ENCODE measurements at regions not wholly inside any gene's neighbourhood (a gene's known extent, or its start where the extent isn't known, plus 50 kb on each side); places are given as distances from the start of the nearest gene placed in this dataset.

- no peak for TF ChIP-seq SP1 (IDR thresholded peaks at IDR 0.05)
- no peak for TF ChIP-seq HDGF (IDR thresholded peaks at IDR 0.05; ENCODE audit: borderline replicate concordance)
- TF ChIP-seq LEF1 (IDR thresholded peaks at IDR 0.05; ENCODE audit: borderline replicate concordance), result no peak
- TF ChIP-seq CTBP1 (IDR thresholded peaks at IDR 0.05; ENCODE audit: borderline replicate concordance), result no peak
- no peak for TF ChIP-seq FOXK2 (IDR thresholded peaks at IDR 0.05)
- TF ChIP-seq FOXA1 (IDR thresholded peaks at IDR 0.05), result no peak
- no peak for TF ChIP-seq BHLHE40 (IDR thresholded peaks at IDR 0.05; ENCODE audit: borderline replicate concordance)
- no peak for TF ChIP-seq TARDBP (IDR thresholded peaks at IDR 0.05)
- TF ChIP-seq ZNF384 (IDR thresholded peaks at IDR 0.05), result no peak
- DNase-seq (ENCODE audit: extremely low spot score), result no peak
- ChIA-PET POLR2A (no interaction called here), CTCF (no interaction called here)
These were observed 93.7 kb downstream of the TDRD15 start for GRCh38 chr2:21217442-21217841.

DNA sequence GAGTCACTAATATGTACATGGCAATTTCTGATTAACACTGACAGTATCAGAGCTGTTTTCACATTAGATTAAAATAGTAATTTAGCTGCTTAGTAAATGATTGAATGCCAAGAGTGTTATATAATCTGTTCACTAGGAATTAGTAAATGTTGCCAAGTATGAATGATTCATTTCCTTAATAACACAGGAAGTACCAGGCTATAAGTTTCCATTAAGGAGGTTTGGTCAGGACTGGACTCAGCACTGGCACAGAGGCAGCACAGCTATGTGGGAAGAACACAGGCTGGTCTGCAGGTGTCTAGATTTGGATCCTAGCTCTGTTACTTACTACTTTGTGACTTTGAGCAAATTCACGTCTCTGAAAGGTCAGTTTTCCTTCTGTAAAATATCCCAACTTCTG, 97.2 kb downstream of the TDRD15 start:
- no peak for TF ChIP-seq ZNF384 (IDR thresholded peaks at IDR 0.05)
- TF ChIP-seq TARDBP (IDR thresholded peaks at IDR 0.05), result no peak
- no peak for TF ChIP-seq PKNOX1 (IDR thresholded peaks at IDR 0.05)
- TF ChIP-seq ELF4 (IDR thresholded peaks at IDR 0.05), result no peak
- TF ChIP-seq SUZ12 (IDR thresholded peaks at IDR 0.05), result no peak
- no peak for TF ChIP-seq FOXA1 (IDR thresholded peaks at IDR 0.05)
- TF ChIP-seq HDGF (IDR thresholded peaks at IDR 0.05; ENCODE audit: borderline replicate concordance), result no peak
- no peak for TF ChIP-seq FOXK2 (IDR thresholded peaks at IDR 0.05)
- TF ChIP-seq FOXM1 (IDR thresholded peaks at IDR 0.05; ENCODE audit: borderline replicate concordance), result no peak
- no peak for TF ChIP-seq L3MBTL2 (conservative IDR thresholded peaks at IDR 0.05)
- TF ChIP-seq LEF1 (IDR thresholded peaks at IDR 0.05; ENCODE audit: borderline replicate concordance), result no peak
- no peak for TF ChIP-seq ARNT (IDR thresholded peaks at IDR 0.05)
- no peak for DNase-seq (ENCODE audit: extremely low spot score)
- POLR2A ChIA-PET, result no interaction called here
- CTCF ChIA-PET, result no interaction called here

GRCh38 chr2:21223618-21224017, 99.8 kb downstream of the TDRD15 start:
- DNase-seq (ENCODE audit: extremely low spot score), result no peak
- ChIA-PET CTCF (no interaction called here), POLR2A (no interaction called here)
- no peak for TF ChIP-seq NFRKB (IDR thresholded peaks at IDR 0.05)

GRCh38 chr2:21228041-21228895, 104.5 kb downstream of the TDRD15 start:
- POLR2A ChIA-PET, result no interaction called here
- TF ChIP-seq ELF4 (IDR thresholded peaks at IDR 0.05) (no peak), BHLHE40 (IDR thresholded peaks at IDR 0.05; ENCODE audit: borderline replicate concordance) (no peak), TARDBP (IDR thresholded peaks at IDR 0.05) (no peak), L3MBTL2 (conservative IDR thresholded peaks at IDR 0.05) (no peak), FOXK2 (IDR thresholded peaks at IDR 0.05) (no peak), SP1 (IDR thresholded peaks at IDR 0.05) (no peak), CTBP1 (IDR thresholded peaks at IDR 0.05; ENCODE audit: borderline replicate concordance) (no peak), PKNOX1 (IDR thresholded peaks at IDR 0.05) (no peak), FOXA1 (IDR thresholded peaks at IDR 0.05) (no peak), FOXM1 (IDR thresholded peaks at IDR 0.05; ENCODE audit: borderline replicate concordance) (no peak), SUZ12 (IDR thresholded peaks at IDR 0.05) (no peak), ZNF384 (IDR thresholded peaks at IDR 0.05) (no peak)
- CTCF ChIA-PET, result no interaction called here
- DNase-seq (ENCODE audit: extremely low spot score), result no peak

GRCh38 chr2:21229302-21229701, 105.5 kb downstream of the TDRD15 start:
- TF ChIP-seq BHLHE40 (IDR thresholded peaks at IDR 0.05; ENCODE audit: borderline replicate concordance) (no peak), CTBP1 (IDR thresholded peaks at IDR 0.05; ENCODE audit: borderline replicate concordance) (no peak), ELF4 (IDR thresholded peaks at IDR 0.05) (no peak), PKNOX1 (IDR thresholded peaks at IDR 0.05) (no peak), L3MBTL2 (conservative IDR thresholded peaks at IDR 0.05) (no peak), HDGF (IDR thresholded peaks at IDR 0.05; ENCODE audit: borderline replicate concordance) (no peak), ARNT (IDR thresholded peaks at IDR 0.05) (no peak), FOXA1 (IDR thresholded peaks at IDR 0.05) (no peak), SUZ12 (IDR thresholded peaks at IDR 0.05) (no peak), TARDBP (IDR thresholded peaks at IDR 0.05) (no peak), FOXM1 (IDR thresholded peaks at IDR 0.05; ENCODE audit: borderline replicate concordance) (no peak), FOXK2 (IDR thresholded peaks at IDR 0.05) (no peak)
- CTCF ChIA-PET, result interaction anchor here (0.6 kb wide), 1 partner anchor 192 kb away, joined by 3 read pairs; no protein-coding TSS in a partner anchor
- POLR2A ChIA-PET, result no interaction called here
- DNase-seq (ENCODE audit: extremely low spot score), result no peak

- TF ChIP-seq SUZ12 (IDR thresholded peaks at IDR 0.05) (no peak), L3MBTL2 (conservative IDR thresholded peaks at IDR 0.05) (no peak), FOXA1 (IDR thresholded peaks at IDR 0.05) (no peak), CTBP1 (IDR thresholded peaks at IDR 0.05; ENCODE audit: borderline replicate concordance) (no peak), ARNT (IDR thresholded peaks at IDR 0.05) (no peak), ELF4 (IDR thresholded peaks at IDR 0.05) (no peak), NFRKB (IDR thresholded peaks at IDR 0.05) (no peak), ZNF384 (IDR thresholded peaks at IDR 0.05) (no peak), TARDBP (IDR thresholded peaks at IDR 0.05) (no peak), LEF1 (IDR thresholded peaks at IDR 0.05; ENCODE audit: borderline replicate concordance) (no peak), FOXM1 (IDR thresholded peaks at IDR 0.05; ENCODE audit: borderline replicate concordance) (no peak), BHLHE40 (IDR thresholded peaks at IDR 0.05; ENCODE audit: borderline replicate concordance) (no peak), SP1 (IDR thresholded peaks at IDR 0.05) (no peak), HDGF (IDR thresholded peaks at IDR 0.05; ENCODE audit: borderline replicate concordance) (no peak), FOXK2 (IDR thresholded peaks at IDR 0.05) (no peak), PKNOX1 (IDR thresholded peaks at IDR 0.05) (no peak)
- ChIA-PET POLR2A (no interaction called here), CTCF (no interaction called here)
These were observed 106.4 kb downstream of the TDRD15 start for GRCh38 chr2:21230140-21230539.

More at GRCh38 chr2:21230140-21230539, 106.4 kb downstream of the TDRD15 start:
- no peak for DNase-seq (ENCODE audit: extremely low spot score)
